Retinal pigment epithelial cell (primary cell): ENCODE measurements at regions not wholly inside any gene's neighbourhood (a gene's known extent, or its start where the extent isn't known, plus 50 kb on each side); places are given as distances from the start of the nearest gene placed in this dataset.

ENCODE experiments used
- DNase-seq: peaks from one replicate; pipeline ENCODE4 v3.0.0-alpha.2; 2010; ENCODE audit warnings: low read depth
- H3K4me3 ChIP-seq: 2 replicates; pipeline ENCODE4 v1.5.1; 2011; ENCODE audit warnings: mild to moderate bottlenecking, low read length, control low read depth, moderate library complexity
- CTCF ChIP-seq: conservative IDR thresholded peaks from 2 replicates; pipeline ENCODE4 v1.5.1; 2011; ENCODE audit warnings: low read depth, low read length, control low read depth, inconsistent platforms

- TF ChIP-seq CTCF = no peak
- DNase-seq = no peak
- no peak overlapping the region for H3K4me3 ChIP-seq
Observed at GRCh38 chr11:79940165-79940564, 499.3 kb upstream of the TENM4 start.

GRCh38 chr11:79939111-79939510 is 498.3 kb upstream of the TENM4 start:
- no peak for TF ChIP-seq CTCF
- DNase-seq = no peak
- no peak overlapping the region for H3K4me3 ChIP-seq

- no peak for DNase-seq
- no peak overlapping the region for H3K4me3 ChIP-seq
- TF ChIP-seq CTCF = no peak
Observed at GRCh38 chr11:79937676-79938334, 497.0 kb upstream of the TENM4 start.

GRCh38 chr11:79932612-79933011 is 491.8 kb upstream of the TENM4 start:
- TF ChIP-seq CTCF = no peak
- no peak for DNase-seq
- no peak overlapping the region for H3K4me3 ChIP-seq

GRCh38 chr11:79931692-79932091 is 490.9 kb upstream of the TENM4 start:
- no peak for TF ChIP-seq CTCF
- no peak overlapping the region for H3K4me3 ChIP-seq

GRCh38 chr11:79926707-79927106 is 485.9 kb upstream of the TENM4 start:
- no peak for DNase-seq
- no peak for TF ChIP-seq CTCF
- H3K4me3 ChIP-seq = no peak overlapping the region

More at GRCh38 chr11:79931692-79932091, 490.9 kb upstream of the TENM4 start:
- DNase-seq = no peak

GRCh38 chr11:79925570-79925969 is 484.7 kb upstream of the TENM4 start:
- no peak for TF ChIP-seq CTCF
- DNase-seq = no peak
- H3K4me3 ChIP-seq = no peak overlapping the region
